ENCODE measurements at regions not wholly inside any gene's neighbourhood (a gene's known extent, or its start where the extent isn't known, plus 50 kb on each side); places are given as distances from the start of the nearest gene placed in this dataset.
"Not testable (repeated sequence)": the region's sequence is repeated elsewhere in the genome, so short reads cannot be mapped to it uniquely, and the experiment has no call there.

DNA sequence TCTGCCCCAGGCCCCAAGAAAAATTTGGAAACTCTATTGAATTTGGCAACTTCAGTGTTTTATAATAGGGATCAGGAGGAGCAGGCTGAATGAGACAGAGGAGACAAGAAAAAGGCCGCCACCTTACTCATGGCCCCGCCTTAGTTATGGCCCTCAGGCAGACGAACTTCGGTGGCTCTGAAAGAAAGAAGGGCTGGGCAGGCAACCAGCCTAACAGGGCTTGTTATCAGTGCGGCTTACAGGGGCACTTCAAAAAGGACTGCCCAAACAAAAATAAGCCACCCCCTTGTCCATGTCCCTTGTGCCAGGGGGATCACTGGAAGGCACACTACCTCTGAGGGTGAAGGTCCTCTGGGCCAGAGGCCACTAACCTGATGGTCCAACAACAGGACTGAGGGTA is 146.3 kb upstream of the ATF7IP start:
- TF ChIP-seq, protein P1, sequence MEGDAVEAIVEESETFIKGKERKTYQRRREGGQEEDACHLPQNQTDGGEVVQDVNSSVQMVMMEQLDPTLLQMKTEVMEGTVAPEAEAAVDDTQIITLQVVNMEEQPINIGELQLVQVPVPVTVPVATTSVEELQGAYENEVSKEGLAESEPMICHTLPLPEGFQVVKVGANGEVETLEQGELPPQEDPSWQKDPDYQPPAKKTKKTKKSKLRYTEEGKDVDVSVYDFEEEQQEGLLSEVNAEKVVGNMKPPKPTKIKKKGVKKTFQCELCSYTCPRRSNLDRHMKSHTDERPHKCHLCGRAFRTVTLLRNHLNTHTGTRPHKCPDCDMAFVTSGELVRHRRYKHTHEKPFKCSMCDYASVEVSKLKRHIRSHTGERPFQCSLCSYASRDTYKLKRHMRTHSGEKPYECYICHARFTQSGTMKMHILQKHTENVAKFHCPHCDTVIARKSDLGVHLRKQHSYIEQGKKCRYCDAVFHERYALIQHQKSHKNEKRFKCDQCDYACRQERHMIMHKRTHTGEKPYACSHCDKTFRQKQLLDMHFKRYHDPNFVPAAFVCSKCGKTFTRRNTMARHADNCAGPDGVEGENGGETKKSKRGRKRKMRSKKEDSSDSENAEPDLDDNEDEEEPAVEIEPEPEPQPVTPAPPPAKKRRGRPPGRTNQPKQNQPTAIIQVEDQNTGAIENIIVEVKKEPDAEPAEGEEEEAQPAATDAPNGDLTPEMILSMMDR (conservative IDR thresholded peaks at IDR 0.05): no peak
- Histone ChIP-seq H4K8ac (replicated peaks; ENCODE audit: insufficient read length, low read depth, low read length) (no peak overlapping the region), H3K4me2 (ENCODE audit: insufficient read depth, insufficient read length, low read length) (no peak overlapping the region), H3K18ac (ENCODE audit: insufficient read length, low read depth, low read length) (no peak overlapping the region), H3K79me2 (ENCODE audit: insufficient read depth, low read length) (no peaks in the 10 kb centered on the region), H2BK20ac (ENCODE audit: low read depth, low read length, poor library complexity, severe bottlenecking) (no peak overlapping the region), H3K23me2 (ENCODE audit: insufficient read length, low read depth, low read length, poor library complexity, severe bottlenecking) (no peaks in the 10 kb centered on the region), H3K27ac (ENCODE audit: insufficient read length, low read depth, low read length) (no peak overlapping the region), H3K23ac (ENCODE audit: insufficient read length, low read depth, low read length) (no peak overlapping the region), H3T11ph (ENCODE audit: low read length) (no peak overlapping the region), H3K9me3 (ENCODE audit: control insufficient read depth, low read depth, low read length) (no peaks in the 10 kb centered on the region), H2BK15ac (ENCODE audit: low read depth, low read length) (no peak overlapping the region), H2AK5ac (ENCODE audit: insufficient read length, low read length) (no peak overlapping the region), H4K5ac (ENCODE audit: insufficient read length, low read depth, low read length) (no peak overlapping the region), H3K79me1 (ENCODE audit: insufficient read depth, low read depth, low read length, poor library complexity, severe bottlenecking) (no peaks in the 10 kb centered on the region), H2BK5ac (ENCODE audit: insufficient read length, low read length) (no peak overlapping the region), H3K9ac (ENCODE audit: extremely low read depth, insufficient read length, low read length) (no peak overlapping the region), H3K4ac (ENCODE audit: low read depth, low read length) (no peak overlapping the region), H3K4me1 (ENCODE audit: insufficient read depth, low read length) (no peaks in the 10 kb centered on the region), H3K56ac (ENCODE audit: insufficient read length, low read depth, low read length) (no peak overlapping the region), H2BK120ac (ENCODE audit: low read depth, low read length, poor library complexity, severe bottlenecking) (no peak overlapping the region), H3K27me3 (ENCODE audit: insufficient read depth, low read length) (no peaks in the 10 kb centered on the region), H4K91ac (ENCODE audit: insufficient read length, low read depth, low read length) (no peak overlapping the region), H3K14ac (ENCODE audit: insufficient read depth, low read length) (no peak overlapping the region), H2BK12ac (ENCODE audit: insufficient read length, low read depth, low read length) (no peak overlapping the region), H2AFZ (ENCODE audit: low read length) (no peak overlapping the region), H4K20me1 (ENCODE audit: control insufficient read depth, insufficient read depth, insufficient read length) (no peaks in the 10 kb centered on the region)
- no peak for DNase-seq
- H3K4me3 Mint-ChIP-seq: no peak overlapping the region
- peaks cover 2% of the 10 kb centered on the region; the same call in 1 of the 2 replicates for H3K27me3 Mint-ChIP-seq (ENCODE audit: low read depth)
- peaks cover 0 to 3% of the 10 kb centered on the region in 2 experiments; a peak in 2 of 5 replicates for H3K9me3 Mint-ChIP-seq
- no peaks in the 10 kb centered on the region; a peak in 2 of 7 replicates for H3K36me3 Mint-ChIP-seq (ENCODE audit: insufficient read depth in 1 of 3, low read depth in 3 of 3)
- H3K27ac Mint-ChIP-seq: no peak overlapping the region; a peak in 1 of 7 replicates
- no CpG with 5 or more reads among the region's 5 CpGs for WGBS (ENCODE audit: extremely low coverage, insufficient read length, low lambda C conversion rate)
- H3K4me1 Mint-ChIP-seq: peaks cover under 1 to 7% of the 10 kb centered on the region in 2 experiments

GRCh38 chr12:14219670-14220069 is 145.8 kb upstream of the ATF7IP start:
- not testable (repeated sequence) for H2BK20ac ChIP-seq (ENCODE audit: low read depth, low read length, poor library complexity, severe bottlenecking); H3K4ac ChIP-seq (ENCODE audit: low read depth, low read length); H3K4me1 ChIP-seq (ENCODE audit: insufficient read depth, low read length); H2BK5ac ChIP-seq (ENCODE audit: insufficient read length, low read length); H3K18ac ChIP-seq (ENCODE audit: insufficient read length, low read depth, low read length); H2BK15ac ChIP-seq (ENCODE audit: low read depth, low read length); DNase-seq; H3K4me1 Mint-ChIP-seq; H3K56ac ChIP-seq (ENCODE audit: insufficient read length, low read depth, low read length); H4K20me1 ChIP-seq (ENCODE audit: control insufficient read depth, insufficient read depth, insufficient read length); H3K27me3 ChIP-seq (ENCODE audit: insufficient read depth, low read length); H3K14ac ChIP-seq (ENCODE audit: insufficient read depth, low read length); H3K9me3 ChIP-seq (ENCODE audit: control insufficient read depth, low read depth, low read length); H3K36me3 Mint-ChIP-seq (ENCODE audit: insufficient read depth in 1 of 3, low read depth in 3 of 3); H3K27me3 Mint-ChIP-seq (ENCODE audit: low read depth); H3K9ac ChIP-seq (ENCODE audit: extremely low read depth, insufficient read length, low read length); H3K79me2 ChIP-seq (ENCODE audit: insufficient read depth, low read length); H3K23ac ChIP-seq (ENCODE audit: insufficient read length, low read depth, low read length); H3K23me2 ChIP-seq (ENCODE audit: insufficient read length, low read depth, low read length, poor library complexity, severe bottlenecking); H2AFZ ChIP-seq (ENCODE audit: low read length); H4K8ac ChIP-seq (replicated peaks; ENCODE audit: insufficient read length, low read depth, low read length); H2BK12ac ChIP-seq (ENCODE audit: insufficient read length, low read depth, low read length); H3K27ac ChIP-seq (ENCODE audit: insufficient read length, low read depth, low read length); H3T11ph ChIP-seq (ENCODE audit: low read length); H3K4me2 ChIP-seq (ENCODE audit: insufficient read depth, insufficient read length, low read length); H3K9me3 Mint-ChIP-seq; H3K4me3 Mint-ChIP-seq; H2BK120ac ChIP-seq (ENCODE audit: low read depth, low read length, poor library complexity, severe bottlenecking); H3K27ac Mint-ChIP-seq; H2AK5ac ChIP-seq (ENCODE audit: insufficient read length, low read length); H4K5ac ChIP-seq (ENCODE audit: insufficient read length, low read depth, low read length); H4K91ac ChIP-seq (ENCODE audit: insufficient read length, low read depth, low read length); H3K79me1 ChIP-seq (ENCODE audit: insufficient read depth, low read depth, low read length, poor library complexity, severe bottlenecking)
- WGBS (ENCODE audit: extremely low coverage, insufficient read length, low lambda C conversion rate): no CpG with 5 or more reads among the region's 2 CpGs
